Activated naive CD8-positive, alpha-beta T cell treated with anti-CD3 and anti-CD28 coated beads, Interleukin-2, amount 10 ng/mL, durations not matched to agents 7 days and 5 days (primary cell): ENCODE measurements at regions not wholly inside any gene's neighbourhood (a gene's known extent, or its start where the extent isn't known, plus 50 kb on each side); places are given as distances from the start of the nearest gene placed in this dataset.

Experiments
- ATAC-seq: fragments of 150-1000 bp; cut with Tn5 transposase; one replicate; pipeline ENCODE4 v1.10.0; 2021; ENCODE audit warnings: low read depth, moderate library complexity
- POLR2A ChIA-PET: fragments of 350-600 bp; sonication (Branson Sonifier 250); formaldehyde crosslinking; loops from one replicate; lab custom pipeline; 2021; ENCODE audit warnings: antibody characterized with exemption; lab: Charles Lee
- DNase-seq: peaks from one replicate; pipeline ENCODE4 v3.0.0; 2021
- H3K27ac Mint-ChIP-seq: one replicate; pipeline ENCODE4 v1.8.0; 2022; ENCODE audit warnings: mild to moderate bottlenecking, mixed read lengths
- H3K27me3 Mint-ChIP-seq: one replicate; pipeline ENCODE4 v1.8.0; 2022; ENCODE audit warnings: mild to moderate bottlenecking, moderate library complexity, mixed read lengths
- H3K36me3 Mint-ChIP-seq: one replicate; pipeline ENCODE4 v1.8.0; 2021; ENCODE audit warnings: mild to moderate bottlenecking, mixed read lengths
- H3K4me1 Mint-ChIP-seq: one replicate; pipeline ENCODE4 v1.8.0; 2021; ENCODE audit warnings: mixed read lengths
- H3K4me3 Mint-ChIP-seq: one replicate; pipeline ENCODE4 v1.8.0; 2022; ENCODE audit warnings: mild to moderate bottlenecking, moderate library complexity, mixed read lengths
- H3K9me3 Mint-ChIP-seq: one replicate; pipeline ENCODE4 v1.8.0; 2021; ENCODE audit warnings: mixed read lengths

- H3K36me3 Mint-ChIP-seq = no peaks in the 10 kb centered on the region
- no peak for ATAC-seq
- no peak overlapping the region for H3K4me3 Mint-ChIP-seq
- no peaks in the 10 kb centered on the region for H3K9me3 Mint-ChIP-seq
- H3K27me3 Mint-ChIP-seq = peaks cover 24% of the 10 kb centered on the region
- H3K27ac Mint-ChIP-seq = no peak overlapping the region
- H3K4me1 Mint-ChIP-seq = peaks cover 2% of the 10 kb centered on the region
- DNase-seq = no peak
- POLR2A ChIA-PET = interaction anchor here (1.6 to 2.0 kb wide), 2 partner anchors 29 to 159 kb away, joined by 4 to 6 read pairs; partner anchors contain the start of gene BLOC1S6
These were observed 50.1 kb upstream of the GATM start for GRCh38 chr15:45428491-45428890.
